K562 (cell line): ENCODE measurements at regions not wholly inside any gene's neighbourhood (a gene's known extent, or its start where the extent isn't known, plus 50 kb on each side); places are given as distances from the start of the nearest gene placed in this dataset.

Experiments used
- BHLHE40 ChIP-seq: IDR thresholded peaks from 2 replicates; pipeline ENCODE4 v1.6.1; 2011; ENCODE audit warnings: low read length, improper control_type of control experiment
- CREB1 ChIP-seq, 2 experiments: sonication (generic) in 1 of 2; formaldehyde crosslinking in 1 of 2; IDR thresholded peaks; 2 replicates each; pipeline versions ENCODE4 v1.6.1 to v1.8.0; 2012 to 2022; ENCODE audit warnings: inconsistent platforms in 1 of 2, mild to moderate bottlenecking in 1 of 2, missing genetic modification reagents in 1 of 2, moderate library complexity in 1 of 2
- EGR1 ChIP-seq: fragments of 450-650 bp; conservative IDR thresholded peaks from 2 replicates; pipeline ENCODE4 v1.6.1; 2017; ENCODE audit warnings: mild to moderate bottlenecking
- EZH2 ChIP-seq: IDR thresholded peaks from 2 replicates; pipeline ENCODE4 v1.6.1; 2012; ENCODE audit warnings: low read depth, mild to moderate bottlenecking, inconsistent platforms, low read length, borderline replicate concordance
- NFYB ChIP-seq: IDR thresholded peaks from 2 replicates; pipeline ENCODE4 v1.6.1; 2011; ENCODE audit warnings: mild to moderate bottlenecking, moderate library complexity; ENCODE audit not compliant: insufficient read length; ENCODE audit errors: extremely low read depth
- POLR2A ChIP-seq: fragments of 450-650 bp; conservative IDR thresholded peaks from 2 replicates; pipeline ENCODE4 v1.6.1; 2016
- ZNF175 ChIP-seq: fragments of 200-800 bp; sonication (Bioruptor generic); IDR thresholded peaks from 2 replicates; pipeline ENCODE4 v1.6.1; 2016; ENCODE audit warnings: low read depth, mild to moderate bottlenecking, missing genetic modification characterization, missing compliant biosample characterization
- ZNF707 ChIP-seq: fragments of 250-450 bp; sonication (Bioruptor Pico); conservative IDR thresholded peaks from 2 replicates; pipeline ENCODE4 v1.8.0; 2022; ENCODE audit warnings: inconsistent platforms, mild to moderate bottlenecking, moderate library complexity
- TF ChIP-seq, protein P1 (sequence below), 3 experiments: IDR thresholded peaks in 2 of 3; conservative IDR thresholded peaks in 1 of 3; 2 replicates each; pipeline ENCODE4 v1.5.1; 2011 to 2012; ENCODE audit warnings: low read length in 3 of 3, mild to moderate bottlenecking in 3 of 3, control low read depth in 2 of 3, improper control_type of control experiment in 1 of 3, inconsistent platforms in 1 of 3, low read depth in 1 of 3, mixed read lengths in 1 of 3, moderate library complexity in 1 of 3; ENCODE audit not compliant: insufficient read depth in 2 of 3
- TF ChIP-seq, protein P2 (sequence below): sonication (generic); formaldehyde crosslinking; IDR thresholded peaks from 2 replicates; pipeline ENCODE4 v1.8.1; 2023; ENCODE audit warnings: missing genetic modification reagents, mild to moderate bottlenecking, borderline replicate concordance
- TF ChIP-seq, protein P3 (sequence below): sonication (generic); formaldehyde crosslinking; IDR thresholded peaks from 2 replicates; pipeline ENCODE4 v1.9.0; 2022; ENCODE audit warnings: mild to moderate bottlenecking, missing genetic modification reagents
- TF ChIP-seq, protein P4 (sequence below): sonication (generic); formaldehyde crosslinking; IDR thresholded peaks from 2 replicates; pipeline ENCODE4 v1.8.1; 2023; ENCODE audit warnings: mild to moderate bottlenecking, missing genetic modification reagents
- TF ChIP-seq, protein P5 (sequence below): fragments of 450-650 bp; IDR thresholded peaks from 2 replicates; pipeline ENCODE4 v1.6.1; 2016

DNA sequence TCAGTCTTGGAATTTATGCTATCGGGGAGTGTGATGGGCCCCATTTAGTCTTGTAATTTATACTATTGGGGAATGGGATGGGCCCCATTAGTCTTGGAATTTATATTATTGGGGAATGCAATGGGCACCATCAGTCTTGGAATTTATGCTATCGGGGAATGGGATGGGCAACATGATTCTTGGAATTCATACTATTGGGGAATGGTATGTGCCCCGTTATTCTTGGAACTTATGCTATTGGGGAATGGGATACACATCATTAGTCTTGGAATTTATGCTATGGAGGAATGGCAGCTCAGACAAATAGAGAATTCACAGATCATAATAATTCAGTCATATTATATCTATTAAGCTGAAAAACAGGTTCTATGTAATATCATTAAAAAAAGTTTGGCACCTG is 300.3 kb downstream of the SMOC2 start:
- TF ChIP-seq ZNF707 = no peak
- TF ChIP-seq, protein P1, sequence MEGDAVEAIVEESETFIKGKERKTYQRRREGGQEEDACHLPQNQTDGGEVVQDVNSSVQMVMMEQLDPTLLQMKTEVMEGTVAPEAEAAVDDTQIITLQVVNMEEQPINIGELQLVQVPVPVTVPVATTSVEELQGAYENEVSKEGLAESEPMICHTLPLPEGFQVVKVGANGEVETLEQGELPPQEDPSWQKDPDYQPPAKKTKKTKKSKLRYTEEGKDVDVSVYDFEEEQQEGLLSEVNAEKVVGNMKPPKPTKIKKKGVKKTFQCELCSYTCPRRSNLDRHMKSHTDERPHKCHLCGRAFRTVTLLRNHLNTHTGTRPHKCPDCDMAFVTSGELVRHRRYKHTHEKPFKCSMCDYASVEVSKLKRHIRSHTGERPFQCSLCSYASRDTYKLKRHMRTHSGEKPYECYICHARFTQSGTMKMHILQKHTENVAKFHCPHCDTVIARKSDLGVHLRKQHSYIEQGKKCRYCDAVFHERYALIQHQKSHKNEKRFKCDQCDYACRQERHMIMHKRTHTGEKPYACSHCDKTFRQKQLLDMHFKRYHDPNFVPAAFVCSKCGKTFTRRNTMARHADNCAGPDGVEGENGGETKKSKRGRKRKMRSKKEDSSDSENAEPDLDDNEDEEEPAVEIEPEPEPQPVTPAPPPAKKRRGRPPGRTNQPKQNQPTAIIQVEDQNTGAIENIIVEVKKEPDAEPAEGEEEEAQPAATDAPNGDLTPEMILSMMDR (IDR thresholded peaks at IDR 0.05 in 2 of 3, conservative IDR thresholded peaks at IDR 0.05 in 1 of 3; ENCODE audit: insufficient read depth in 2 of 3, low read depth in 1 of 3, low read length in 3 of 3) = no peak
- TF ChIP-seq, protein P2, sequence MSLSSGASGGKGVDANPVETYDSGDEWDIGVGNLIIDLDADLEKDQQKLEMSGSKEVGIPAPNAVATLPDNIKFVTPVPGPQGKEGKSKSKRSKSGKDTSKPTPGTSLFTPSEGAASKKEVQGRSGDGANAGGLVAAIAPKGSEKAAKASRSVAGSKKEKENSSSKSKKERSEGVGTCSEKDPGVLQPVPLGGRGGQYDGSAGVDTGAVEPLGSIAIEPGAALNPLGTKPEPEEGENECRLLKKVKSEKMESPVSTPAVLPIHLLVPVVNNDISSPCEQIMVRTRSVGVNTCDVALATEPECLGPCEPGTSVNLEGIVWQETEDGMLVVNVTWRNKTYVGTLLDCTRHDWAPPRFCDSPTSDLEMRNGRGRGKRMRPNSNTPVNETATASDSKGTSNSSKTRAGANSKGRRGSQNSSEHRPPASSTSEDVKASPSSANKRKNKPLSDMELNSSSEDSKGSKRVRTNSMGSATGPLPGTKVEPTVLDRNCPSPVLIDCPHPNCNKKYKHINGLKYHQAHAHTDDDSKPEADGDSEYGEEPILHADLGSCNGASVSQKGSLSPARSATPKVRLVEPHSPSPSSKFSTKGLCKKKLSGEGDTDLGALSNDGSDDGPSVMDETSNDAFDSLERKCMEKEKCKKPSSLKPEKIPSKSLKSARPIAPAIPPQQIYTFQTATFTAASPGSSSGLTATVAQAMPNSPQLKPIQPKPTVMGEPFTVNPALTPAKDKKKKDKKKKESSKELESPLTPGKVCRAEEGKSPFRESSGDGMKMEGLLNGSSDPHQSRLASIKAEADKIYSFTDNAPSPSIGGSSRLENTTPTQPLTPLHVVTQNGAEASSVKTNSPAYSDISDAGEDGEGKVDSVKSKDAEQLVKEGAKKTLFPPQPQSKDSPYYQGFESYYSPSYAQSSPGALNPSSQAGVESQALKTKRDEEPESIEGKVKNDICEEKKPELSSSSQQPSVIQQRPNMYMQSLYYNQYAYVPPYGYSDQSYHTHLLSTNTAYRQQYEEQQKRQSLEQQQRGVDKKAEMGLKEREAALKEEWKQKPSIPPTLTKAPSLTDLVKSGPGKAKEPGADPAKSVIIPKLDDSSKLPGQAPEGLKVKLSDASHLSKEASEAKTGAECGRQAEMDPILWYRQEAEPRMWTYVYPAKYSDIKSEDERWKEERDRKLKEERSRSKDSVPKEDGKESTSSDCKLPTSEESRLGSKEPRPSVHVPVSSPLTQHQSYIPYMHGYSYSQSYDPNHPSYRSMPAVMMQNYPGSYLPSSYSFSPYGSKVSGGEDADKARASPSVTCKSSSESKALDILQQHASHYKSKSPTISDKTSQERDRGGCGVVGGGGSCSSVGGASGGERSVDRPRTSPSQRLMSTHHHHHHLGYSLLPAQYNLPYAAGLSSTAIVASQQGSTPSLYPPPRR = no peak
- no peak for TF ChIP-seq CREB1 (IDR thresholded peaks at IDR 0.05)
- TF ChIP-seq CREB1 (CRISPR knock-in tag; IDR thresholded peaks at IDR 0.05) = no peak
- TF ChIP-seq EZH2 = no peak
- no peak for TF ChIP-seq BHLHE40
- TF ChIP-seq EGR1 = no peak
- TF ChIP-seq, protein P3, sequence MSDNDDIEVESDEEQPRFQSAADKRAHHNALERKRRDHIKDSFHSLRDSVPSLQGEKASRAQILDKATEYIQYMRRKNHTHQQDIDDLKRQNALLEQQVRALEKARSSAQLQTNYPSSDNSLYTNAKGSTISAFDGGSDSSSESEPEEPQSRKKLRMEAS (CRISPR knock-in tag) = no peak
- TF ChIP-seq ZNF175 (CRISPR knock-in tag) = no peak
- no peak for TF ChIP-seq NFYB
- TF ChIP-seq, protein P4, sequence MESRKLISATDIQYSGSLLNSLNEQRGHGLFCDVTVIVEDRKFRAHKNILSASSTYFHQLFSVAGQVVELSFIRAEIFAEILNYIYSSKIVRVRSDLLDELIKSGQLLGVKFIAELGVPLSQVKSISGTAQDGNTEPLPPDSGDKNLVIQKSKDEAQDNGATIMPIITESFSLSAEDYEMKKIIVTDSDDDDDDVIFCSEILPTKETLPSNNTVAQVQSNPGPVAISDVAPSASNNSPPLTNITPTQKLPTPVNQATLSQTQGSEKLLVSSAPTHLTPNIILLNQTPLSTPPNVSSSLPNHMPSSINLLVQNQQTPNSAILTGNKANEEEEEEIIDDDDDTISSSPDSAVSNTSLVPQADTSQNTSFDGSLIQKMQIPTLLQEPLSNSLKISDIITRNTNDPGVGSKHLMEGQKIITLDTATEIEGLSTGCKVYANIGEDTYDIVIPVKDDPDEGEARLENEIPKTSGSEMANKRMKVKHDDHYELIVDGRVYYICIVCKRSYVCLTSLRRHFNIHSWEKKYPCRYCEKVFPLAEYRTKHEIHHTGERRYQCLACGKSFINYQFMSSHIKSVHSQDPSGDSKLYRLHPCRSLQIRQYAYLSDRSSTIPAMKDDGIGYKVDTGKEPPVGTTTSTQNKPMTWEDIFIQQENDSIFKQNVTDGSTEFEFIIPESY (CRISPR knock-in tag) = no peak
- no peak for TF ChIP-seq POLR2A
- TF ChIP-seq, protein P5, sequence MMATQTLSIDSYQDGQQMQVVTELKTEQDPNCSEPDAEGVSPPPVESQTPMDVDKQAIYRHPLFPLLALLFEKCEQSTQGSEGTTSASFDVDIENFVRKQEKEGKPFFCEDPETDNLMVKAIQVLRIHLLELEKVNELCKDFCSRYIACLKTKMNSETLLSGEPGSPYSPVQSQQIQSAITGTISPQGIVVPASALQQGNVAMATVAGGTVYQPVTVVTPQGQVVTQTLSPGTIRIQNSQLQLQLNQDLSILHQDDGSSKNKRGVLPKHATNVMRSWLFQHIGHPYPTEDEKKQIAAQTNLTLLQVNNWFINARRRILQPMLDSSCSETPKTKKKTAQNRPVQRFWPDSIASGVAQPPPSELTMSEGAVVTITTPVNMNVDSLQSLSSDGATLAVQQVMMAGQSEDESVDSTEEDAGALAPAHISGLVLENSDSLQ = no peak
